ENCODE measurements at regions not wholly inside any gene's neighbourhood (a gene's known extent, or its start where the extent isn't known, plus 50 kb on each side); places are given as distances from the start of the nearest gene placed in this dataset.

GRCh38 chr18:78482378-78482777, 497.2 kb upstream of the SALL3 start:
- TF ChIP-seq CTCF (IDR thresholded peaks at IDR 0.05; ENCODE audit: low read depth, low read length), result no peak
- no peak for TF ChIP-seq POLR2A (IDR thresholded peaks at IDR 0.05; ENCODE audit: extremely low read depth, insufficient read length)
- no peak for TF ChIP-seq MYC (IDR thresholded peaks at IDR 0.05; ENCODE audit: low read depth, low read length)
